ENCODE measurements at regions not wholly inside any gene's neighbourhood (a gene's known extent, or its start where the extent isn't known, plus 50 kb on each side); places are given as distances from the start of the nearest gene placed in this dataset.

- TF ChIP-seq, protein P1, sequence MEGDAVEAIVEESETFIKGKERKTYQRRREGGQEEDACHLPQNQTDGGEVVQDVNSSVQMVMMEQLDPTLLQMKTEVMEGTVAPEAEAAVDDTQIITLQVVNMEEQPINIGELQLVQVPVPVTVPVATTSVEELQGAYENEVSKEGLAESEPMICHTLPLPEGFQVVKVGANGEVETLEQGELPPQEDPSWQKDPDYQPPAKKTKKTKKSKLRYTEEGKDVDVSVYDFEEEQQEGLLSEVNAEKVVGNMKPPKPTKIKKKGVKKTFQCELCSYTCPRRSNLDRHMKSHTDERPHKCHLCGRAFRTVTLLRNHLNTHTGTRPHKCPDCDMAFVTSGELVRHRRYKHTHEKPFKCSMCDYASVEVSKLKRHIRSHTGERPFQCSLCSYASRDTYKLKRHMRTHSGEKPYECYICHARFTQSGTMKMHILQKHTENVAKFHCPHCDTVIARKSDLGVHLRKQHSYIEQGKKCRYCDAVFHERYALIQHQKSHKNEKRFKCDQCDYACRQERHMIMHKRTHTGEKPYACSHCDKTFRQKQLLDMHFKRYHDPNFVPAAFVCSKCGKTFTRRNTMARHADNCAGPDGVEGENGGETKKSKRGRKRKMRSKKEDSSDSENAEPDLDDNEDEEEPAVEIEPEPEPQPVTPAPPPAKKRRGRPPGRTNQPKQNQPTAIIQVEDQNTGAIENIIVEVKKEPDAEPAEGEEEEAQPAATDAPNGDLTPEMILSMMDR (IDR thresholded peaks at IDR 0.05): no peak
- no peak for TF ChIP-seq POLR2AphosphoS5 (IDR thresholded peaks at IDR 0.05; ENCODE audit: insufficient read depth in 1 of 2, low read depth in 1 of 2)
Measured at GRCh38 chr9:81239388-81239787, 450.0 kb downstream of the TLE1 start.

All from vagina (tissue), 2 donors.